HEK293T (cell line): ENCODE measurements at regions not wholly inside any gene's neighbourhood (a gene's known extent, or its start where the extent isn't known, plus 50 kb on each side); places are given as distances from the start of the nearest gene placed in this dataset.

Experiments
- BHLHE40 ChIP-seq: fragments of 450-650 bp; IDR thresholded peaks from 2 replicates; pipeline ENCODE4 v1.6.1; 2016; ENCODE audit warnings: mild to moderate bottlenecking, moderate library complexity, borderline replicate concordance
- PKNOX1 ChIP-seq: fragments of 450-650 bp; IDR thresholded peaks from 2 replicates; pipeline ENCODE4 v1.6.1; 2016
- SP1 ChIP-seq: fragments of 450-650 bp; IDR thresholded peaks from 2 replicates; pipeline ENCODE4 v1.6.1; 2017
- SUZ12 ChIP-seq: fragments of 450-650 bp; IDR thresholded peaks from 2 replicates; pipeline ENCODE4 v1.6.1; 2016; ENCODE audit warnings: mild to moderate bottlenecking

- no peak for TF ChIP-seq SP1
- no peak for TF ChIP-seq PKNOX1
- no peak for TF ChIP-seq BHLHE40
- TF ChIP-seq SUZ12 = no peak
Measured at GRCh38 chr4:125772680-125773079, 457.9 kb downstream of the FAT4 start.
